AG04450 (cell line): ENCODE measurements at regions not wholly inside any gene's neighbourhood (a gene's known extent, or its start where the extent isn't known, plus 50 kb on each side); places are given as distances from the start of the nearest gene placed in this dataset.

ENCODE experiments used
- CTCF ChIA-PET: fragments of 300-600, 350-600 bp; formaldehyde crosslinking; extraction: SDS; loops from one replicate; lab custom pipeline; 2022; ENCODE audit warnings: antibody characterized with exemption, inconsistent platforms; lab: Charles Lee
- POLR2A ChIA-PET: fragments of 350-600 bp; formaldehyde crosslinking; extraction: SDS; loops from one replicate; lab custom pipeline; 2021; ENCODE audit warnings: antibody characterized with exemption, inconsistent platforms; lab: Yijun Ruan, JAX
- DNase-seq: peaks from one replicate; pipeline ENCODE4 v3.0.0-alpha.2; 2011; ENCODE audit warnings: low read depth, low spot score
- H3K27ac ChIP-seq: one replicate; pipeline ENCODE4 v1.5.1; 2012; ENCODE audit warnings: low read depth, low read length, control low read depth
- H3K27me3 ChIP-seq: one replicate; pipeline ENCODE4 v1.6.0; 2012; ENCODE audit warnings: low read length; ENCODE audit not compliant: control insufficient read depth, insufficient read depth
- H3K4me3 ChIP-seq: 2 replicates; pipeline ENCODE4 v1.5.1; 2011; ENCODE audit warnings: mild to moderate bottlenecking, low read depth, low read length, control low read depth
- H3K9me3 ChIP-seq: 2 replicates; pipeline ENCODE4 v1.5.1; 2012; ENCODE audit warnings: low read length; ENCODE audit not compliant: control insufficient read depth, insufficient read depth
- TF ChIP-seq, protein P1 (sequence below): IDR thresholded peaks from 2 replicates; pipeline ENCODE4 v1.5.1; 2011; ENCODE audit warnings: low read depth, low read length, control low read depth, inconsistent platforms

GRCh38 chr2:219848882-219849281 is 221.5 kb downstream of the SLC4A3 start:
- no peak for DNase-seq
- CTCF ChIA-PET = interaction anchor here (1.4 kb wide), 1 partner anchor 12 kb away, joined by 3 read pairs; no protein-coding TSS in a partner anchor
- Histone ChIP-seq H3K4me3 (no peak overlapping the region), H3K27me3 (peaks cover 15% of the 10 kb centered on the region), H3K9me3 (no peaks in the 10 kb centered on the region), H3K27ac (no peak overlapping the region)
- TF ChIP-seq, protein P1, sequence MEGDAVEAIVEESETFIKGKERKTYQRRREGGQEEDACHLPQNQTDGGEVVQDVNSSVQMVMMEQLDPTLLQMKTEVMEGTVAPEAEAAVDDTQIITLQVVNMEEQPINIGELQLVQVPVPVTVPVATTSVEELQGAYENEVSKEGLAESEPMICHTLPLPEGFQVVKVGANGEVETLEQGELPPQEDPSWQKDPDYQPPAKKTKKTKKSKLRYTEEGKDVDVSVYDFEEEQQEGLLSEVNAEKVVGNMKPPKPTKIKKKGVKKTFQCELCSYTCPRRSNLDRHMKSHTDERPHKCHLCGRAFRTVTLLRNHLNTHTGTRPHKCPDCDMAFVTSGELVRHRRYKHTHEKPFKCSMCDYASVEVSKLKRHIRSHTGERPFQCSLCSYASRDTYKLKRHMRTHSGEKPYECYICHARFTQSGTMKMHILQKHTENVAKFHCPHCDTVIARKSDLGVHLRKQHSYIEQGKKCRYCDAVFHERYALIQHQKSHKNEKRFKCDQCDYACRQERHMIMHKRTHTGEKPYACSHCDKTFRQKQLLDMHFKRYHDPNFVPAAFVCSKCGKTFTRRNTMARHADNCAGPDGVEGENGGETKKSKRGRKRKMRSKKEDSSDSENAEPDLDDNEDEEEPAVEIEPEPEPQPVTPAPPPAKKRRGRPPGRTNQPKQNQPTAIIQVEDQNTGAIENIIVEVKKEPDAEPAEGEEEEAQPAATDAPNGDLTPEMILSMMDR = no peak
- POLR2A ChIA-PET = no interaction called here

- POLR2A ChIA-PET = no interaction called here
- Histone ChIP-seq H3K27ac (no peak overlapping the region), H3K4me3 (no peak overlapping the region), H3K9me3 (no peaks in the 10 kb centered on the region), H3K27me3 (peaks cover 21% of the 10 kb centered on the region)
- CTCF ChIA-PET = no interaction called here
- DNase-seq = no peak
- TF ChIP-seq, protein P1 = no peak
Measured at GRCh38 chr2:219851169-219851568, 223.7 kb downstream of the SLC4A3 start.

DNA sequence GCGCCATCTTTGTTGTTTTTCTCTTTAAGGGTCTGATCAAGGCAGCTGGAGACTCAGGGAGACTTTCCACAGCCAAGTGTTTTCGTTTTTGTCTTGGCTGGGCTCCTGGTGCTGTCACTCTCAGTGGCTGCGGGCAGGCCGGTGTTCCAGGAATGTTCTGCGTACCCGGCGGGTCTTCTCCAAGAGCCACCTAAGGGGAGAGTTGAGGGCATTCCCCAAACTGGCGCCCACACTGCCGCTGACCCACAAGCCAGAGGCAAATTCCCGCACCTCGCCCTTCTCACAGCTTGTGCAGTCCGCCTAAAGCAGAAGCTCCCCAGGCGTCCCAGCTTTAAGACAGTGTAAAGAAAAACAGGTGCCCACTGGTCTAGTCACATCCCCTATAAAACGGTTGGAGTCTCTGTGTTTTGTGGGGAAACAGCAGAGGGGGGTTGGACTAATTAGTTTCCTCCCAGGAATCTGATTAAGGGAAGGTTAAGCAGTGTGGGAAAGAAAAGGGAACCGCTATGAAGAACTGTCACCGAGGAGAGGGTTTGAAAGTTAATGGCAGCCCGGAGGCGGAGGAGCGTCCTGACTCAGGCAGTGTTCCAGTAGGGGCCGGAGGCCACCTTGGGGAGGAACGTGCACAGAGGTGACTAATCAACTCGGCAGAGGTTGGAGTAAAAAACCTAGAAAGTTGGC is 224.5 kb downstream of the SLC4A3 start:
- CTCF ChIA-PET = no interaction called here
- DNase-seq = no peak
- Histone ChIP-seq H3K4me3 (peak overlapping the region; percentile 22; the same call in 1 of the 2 replicates), H3K27ac (no peak overlapping the region), H3K27me3 (peaks cover 21% of the 10 kb centered on the region), H3K9me3 (no peaks in the 10 kb centered on the region)
- TF ChIP-seq, protein P1 = no peak
- POLR2A ChIA-PET = no interaction called here

GRCh38 chr2:219852626-219853025 is 225.2 kb downstream of the SLC4A3 start:
- H3K27ac ChIP-seq = no peak overlapping the region
- H3K9me3 ChIP-seq = no peaks in the 10 kb centered on the region
- TF ChIP-seq, protein P1 = no peak
- ChIA-PET CTCF (no interaction called here), POLR2A (no interaction called here)
- H3K4me3 ChIP-seq = no peak overlapping the region
- peaks cover 21% of the 10 kb centered on the region for H3K27me3 ChIP-seq
- no peak for DNase-seq

DNA sequence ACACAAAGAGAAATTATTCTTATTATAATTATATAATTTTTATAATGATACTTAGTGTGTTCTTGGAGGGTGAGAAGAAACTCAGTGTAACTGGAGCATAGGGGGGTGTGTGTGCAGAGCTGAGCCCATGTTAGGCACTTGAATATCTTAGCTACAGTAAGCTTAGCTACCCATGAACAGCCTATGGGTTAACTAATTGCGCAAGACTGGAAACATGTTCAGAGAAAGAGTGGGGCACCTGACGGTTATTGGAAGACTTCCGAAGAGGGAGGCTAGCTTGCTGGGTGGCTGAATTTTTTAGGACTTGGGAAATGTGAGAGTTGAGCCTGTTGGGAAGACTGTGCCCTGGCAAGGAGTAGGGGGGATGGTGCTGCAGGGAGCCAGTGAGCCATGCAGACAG is 229.2 kb downstream of the SLC4A3 start:
- TF ChIP-seq, protein P1 = no peak
- Histone ChIP-seq H3K9me3 (no peaks in the 10 kb centered on the region), H3K27ac (no peak overlapping the region), H3K27me3 (peaks cover 16% of the 10 kb centered on the region), H3K4me3 (no peak overlapping the region)
- ChIA-PET POLR2A (no interaction called here), CTCF (no interaction called here)
- no peak for DNase-seq
